Loucy (cell line): ENCODE measurements at regions not wholly inside any gene's neighbourhood (a gene's known extent, or its start where the extent isn't known, plus 50 kb on each side); places are given as distances from the start of the nearest gene placed in this dataset.

Source experiments
- H2AFZ ChIP-seq: fragments of 200-600 bp; sonication (generic); 2 replicates; pipeline ENCODE4 v1.6.0; 2016; ENCODE audit warnings: antibody characterized with exemption, mild to moderate bottlenecking, low read length, moderate library complexity
- H3F3A ChIP-seq: fragments of 200-600 bp; 2 replicates; pipeline ENCODE4 v1.6.0; 2016; ENCODE audit warnings: antibody characterized with exemption, low read depth, mild to moderate bottlenecking
- H3K27me3 ChIP-seq: fragments of 200-600 bp; sonication (generic); 2 replicates; pipeline ENCODE4 v1.6.1; 2014; ENCODE audit warnings: low read length, mild to moderate bottlenecking; ENCODE audit not compliant: insufficient read depth, poor library complexity, severe bottlenecking
- H3K36me3 ChIP-seq: fragments of 200-600 bp; sonication (generic); 2 replicates; pipeline ENCODE4 v1.6.1; 2016; ENCODE audit warnings: low read length; ENCODE audit not compliant: insufficient read depth
- H3K4me1 ChIP-seq: fragments of 200-600 bp; sonication (generic); 2 replicates; pipeline ENCODE4 v1.5.1; 2014; ENCODE audit warnings: low read length, mild to moderate bottlenecking; ENCODE audit not compliant: insufficient read depth, poor library complexity, severe bottlenecking
- H3K4me2 ChIP-seq: fragments of 200-600 bp; sonication (generic); 2 replicates; pipeline ENCODE4 v1.6.0; 2014; ENCODE audit warnings: antibody characterized with exemption, low read length, low read depth, mild to moderate bottlenecking; ENCODE audit not compliant: poor library complexity, severe bottlenecking
- H3K4me3 ChIP-seq: fragments of 200-600 bp; sonication (generic); 2 replicates; pipeline ENCODE4 v1.5.1; 2014; ENCODE audit warnings: low read length, mild to moderate bottlenecking, mixed read lengths; ENCODE audit not compliant: poor library complexity, severe bottlenecking
- H3K79me2 ChIP-seq: fragments of 200-600 bp; sonication (generic); 2 replicates; pipeline ENCODE4 v1.6.1; 2014; ENCODE audit warnings: low read length; ENCODE audit not compliant: insufficient read depth
- H3K9ac ChIP-seq: fragments of 200-600 bp; sonication (generic); 2 replicates; pipeline ENCODE4 v1.6.0; 2014; ENCODE audit warnings: mild to moderate bottlenecking, low read depth, low read length, moderate library complexity; ENCODE audit not compliant: poor library complexity, severe bottlenecking
- H3K9me2 ChIP-seq: fragments of 200-600 bp; sonication (generic); replicated peaks from 2 replicates; pipeline ENCODE4 v1.6.1; 2016; ENCODE audit warnings: low read depth, low read length, mixed read lengths
- H3K9me3 ChIP-seq: fragments of 200-600 bp; sonication (generic); 2 replicates; pipeline ENCODE4 v1.6.1; 2014; ENCODE audit warnings: mild to moderate bottlenecking, antibody characterized with exemption, low read length, low read depth; ENCODE audit not compliant: insufficient read depth
- H4K20me1 ChIP-seq: fragments of 200-600 bp; sonication (generic); 2 replicates; pipeline ENCODE4 v1.6.0; 2014; ENCODE audit warnings: antibody characterized with exemption, low read length, mild to moderate bottlenecking; ENCODE audit not compliant: insufficient read depth, poor library complexity, severe bottlenecking
- CTCF ChIP-seq: fragments of 200-600 bp; sonication (generic); conservative IDR thresholded peaks from 2 replicates; pipeline ENCODE4 v1.5.1; 2014; ENCODE audit warnings: mild to moderate bottlenecking, antibody characterized with exemption, low read length
- EZH2phosphoT487 ChIP-seq: fragments of 200-600 bp; IDR thresholded peaks from 2 replicates; pipeline ENCODE4 v1.6.1; 2018; ENCODE audit warnings: antibody characterized with exemption, mild to moderate bottlenecking, moderate library complexity, borderline replicate concordance

GRCh38 chr3:148309390-148310035 lies 388.2 kb upstream of the AGTR1 start:
- Histone ChIP-seq H3K4me3 (no peak overlapping the region), H3K27me3 (no peaks in the 10 kb centered on the region), H3K9me2 (no peaks in the 10 kb centered on the region), H3K9me3 (no peaks in the 10 kb centered on the region), H3K36me3 (no peaks in the 10 kb centered on the region), H2AFZ (peak overlapping the region; percentile 29; the same call in 1 of the 2 replicates), H3K4me2 (no peak overlapping the region), H3K79me2 (no peaks in the 10 kb centered on the region), H3K9ac (no peak overlapping the region), H3K4me1 (no peaks in the 10 kb centered on the region), H4K20me1 (no peaks in the 10 kb centered on the region), H3F3A (no peaks in the 10 kb centered on the region)
- TF ChIP-seq EZH2phosphoT487 (no peak), CTCF (peak; percentile 88)

- Histone ChIP-seq H3K4me3 (no peak overlapping the region), H3K36me3 (no peaks in the 10 kb centered on the region), H3K9ac (no peak overlapping the region), H3K9me2 (no peaks in the 10 kb centered on the region), H3K27me3 (no peaks in the 10 kb centered on the region), H3F3A (no peaks in the 10 kb centered on the region), H3K79me2 (no peaks in the 10 kb centered on the region), H3K4me1 (no peaks in the 10 kb centered on the region), H3K9me3 (no peaks in the 10 kb centered on the region), H2AFZ (no peak overlapping the region), H4K20me1 (no peaks in the 10 kb centered on the region), H3K4me2 (no peak overlapping the region)
- TF ChIP-seq CTCF, result no peak
- no peak for TF ChIP-seq EZH2phosphoT487
These were observed 381.9 kb upstream of the AGTR1 start for GRCh38 chr3:148315756-148316155.

- H3K79me2 ChIP-seq, result no peaks in the 10 kb centered on the region
- TF ChIP-seq EZH2phosphoT487, result no peak
- TF ChIP-seq CTCF, result no peak
- H3F3A ChIP-seq, result no peaks in the 10 kb centered on the region
- no peaks in the 10 kb centered on the region for H3K9me3 ChIP-seq
- no peak overlapping the region for H3K4me3 ChIP-seq
- H3K4me1 ChIP-seq, result no peaks in the 10 kb centered on the region
- no peaks in the 10 kb centered on the region for H3K27me3 ChIP-seq
- no peak overlapping the region for H2AFZ ChIP-seq
- no peaks in the 10 kb centered on the region for H4K20me1 ChIP-seq
- H3K9ac ChIP-seq, result no peak overlapping the region
- no peaks in the 10 kb centered on the region for H3K36me3 ChIP-seq
- no peaks in the 10 kb centered on the region for H3K9me2 ChIP-seq
- H3K4me2 ChIP-seq, result no peak overlapping the region
These were observed 379.5 kb upstream of the AGTR1 start for GRCh38 chr3:148318240-148318639.
